ENCODE measurements at regions not wholly inside any gene's neighbourhood (a gene's known extent, or its start where the extent isn't known, plus 50 kb on each side); places are given as distances from the start of the nearest gene placed in this dataset.

GRCh38 chr5:43774881-43775399 is 172.0 kb downstream of the NNT start:
- no peak for DNase-seq (ENCODE audit: low read depth, low spot score)
- H3K9me3 ChIP-seq (ENCODE audit: control insufficient read depth, insufficient read depth, low read length): no peaks in the 10 kb centered on the region
- POLR2A ChIA-PET: no interaction called here
- no peak for TF ChIP-seq CTCF (IDR thresholded peaks at IDR 0.05; ENCODE audit: low read depth, low read length)
- CTCF ChIA-PET: no interaction called here
- H3K27me3 ChIP-seq (ENCODE audit: control insufficient read depth, insufficient read depth, low read length): no peaks in the 10 kb centered on the region
- H3K27ac ChIP-seq (ENCODE audit: low read depth, low read length): no peak overlapping the region
- H3K4me3 ChIP-seq (ENCODE audit: low read depth, low read length): no peak overlapping the region

- Histone ChIP-seq H3K27ac (ENCODE audit: low read depth, low read length) (peak overlapping the region; percentile 75), H3K9me3 (ENCODE audit: control insufficient read depth, insufficient read depth, low read length) (no peaks in the 10 kb centered on the region), H3K27me3 (ENCODE audit: control insufficient read depth, insufficient read depth, low read length) (no peaks in the 10 kb centered on the region), H3K4me3 (ENCODE audit: low read depth, low read length) (no peak overlapping the region)
- ChIA-PET CTCF (no interaction called here), POLR2A (no interaction called here)
- DNase-seq (ENCODE audit: low read depth, low spot score): peak; percentile 43
- no peak for TF ChIP-seq CTCF (IDR thresholded peaks at IDR 0.05; ENCODE audit: low read depth, low read length)
Measured at GRCh38 chr5:43773478-43773844, 170.5 kb downstream of the NNT start.

- H3K27ac ChIP-seq (ENCODE audit: low read depth, low read length): peak overlapping the region; percentile 75
- no peak overlapping the region for H3K4me3 ChIP-seq (ENCODE audit: low read depth, low read length)
- no peak for TF ChIP-seq CTCF (IDR thresholded peaks at IDR 0.05; ENCODE audit: low read depth, low read length)
- no peaks in the 10 kb centered on the region for H3K9me3 ChIP-seq (ENCODE audit: control insufficient read depth, insufficient read depth, low read length)
- no peak for DNase-seq (ENCODE audit: low read depth, low spot score)
- POLR2A ChIA-PET: no interaction called here
- H3K27me3 ChIP-seq (ENCODE audit: control insufficient read depth, insufficient read depth, low read length): no peaks in the 10 kb centered on the region
- CTCF ChIA-PET: no interaction called here
Measured at GRCh38 chr5:43772764-43773477, 169.9 kb downstream of the NNT start.

- no peak for TF ChIP-seq CTCF (IDR thresholded peaks at IDR 0.05; ENCODE audit: low read depth, low read length)
- peak overlapping the region; percentile 75 for H3K27ac ChIP-seq (ENCODE audit: low read depth, low read length)
- no peak for DNase-seq (ENCODE audit: low read depth, low spot score)
- H3K4me3 ChIP-seq (ENCODE audit: low read depth, low read length): no peak overlapping the region
- POLR2A ChIA-PET: no interaction called here
- H3K27me3 ChIP-seq (ENCODE audit: control insufficient read depth, insufficient read depth, low read length): no peaks in the 10 kb centered on the region
- CTCF ChIA-PET: no interaction called here
- H3K9me3 ChIP-seq (ENCODE audit: control insufficient read depth, insufficient read depth, low read length): no peaks in the 10 kb centered on the region
Measured at GRCh38 chr5:43772458-43772763, 169.4 kb downstream of the NNT start.

GRCh38 chr5:43771611-43772031 is 168.6 kb downstream of the NNT start:
- Histone ChIP-seq H3K4me3 (ENCODE audit: low read depth, low read length) (no peak overlapping the region), H3K27ac (ENCODE audit: low read depth, low read length) (no peak overlapping the region), H3K9me3 (ENCODE audit: control insufficient read depth, insufficient read depth, low read length) (no peaks in the 10 kb centered on the region), H3K27me3 (ENCODE audit: control insufficient read depth, insufficient read depth, low read length) (no peaks in the 10 kb centered on the region)
- POLR2A ChIA-PET: no interaction called here
- CTCF ChIA-PET: no interaction called here
- TF ChIP-seq CTCF (IDR thresholded peaks at IDR 0.05; ENCODE audit: low read depth, low read length): no peak
- DNase-seq (ENCODE audit: low read depth, low spot score): no peak
